ENCODE measurements at regions not wholly inside any gene's neighbourhood (a gene's known extent, or its start where the extent isn't known, plus 50 kb on each side); places are given as distances from the start of the nearest gene placed in this dataset.
A peak's percentile ranks its signal among the peaks of the same experiment; 100 is the strongest.

GRCh38 chr18:43396266-43396665 lies 119.0 kb upstream of the SYT4 start:
- 0 to 7% methylated on average over 1 of the region's 1 CpG for WGBS, 2 donors (ENCODE audit: low coverage in 1 of 2)
- no peaks in the 10 kb centered on the region for H3K27me3 ChIP-seq
- H3K36me3 ChIP-seq = no peaks in the 10 kb centered on the region
- no peak for ATAC-seq
- peak in 1 of 4 experiments; percentile 4 for TF ChIP-seq CTCF (IDR thresholded peaks at IDR 0.05)
- no peak for TF ChIP-seq POLR2A (IDR thresholded peaks at IDR 0.05)
- no peaks in the 10 kb centered on the region for H3K9me3 ChIP-seq
- no peak overlapping the region for H3K4me3 ChIP-seq
- H3K27ac ChIP-seq = no peak overlapping the region
- H3K4me1 ChIP-seq = no peaks in the 10 kb centered on the region

- Histone ChIP-seq H3K36me3 (no peaks in the 10 kb centered on the region), H3K9me3 (no peaks in the 10 kb centered on the region), H3K27me3 (no peaks in the 10 kb centered on the region), H3K4me1 (no peaks in the 10 kb centered on the region), H3K4me3 (no peak overlapping the region), H3K27ac (no peak overlapping the region)
- 88 to 100% methylated on average over 1 of the region's 1 CpG for WGBS, 2 donors (ENCODE audit: low coverage in 1 of 2)
- ATAC-seq = no peak
- TF ChIP-seq POLR2AphosphoS5 (IDR thresholded peaks at IDR 0.05) (no peak), CTCF (IDR thresholded peaks at IDR 0.05) (no peak), EP300 (IDR thresholded peaks at IDR 0.05) (no peak), POLR2A (IDR thresholded peaks at IDR 0.05) (no peak)
Observed at GRCh38 chr18:43398601-43399000, 121.3 kb upstream of the SYT4 start.

- no peaks in the 10 kb centered on the region for H3K9me3 ChIP-seq
- no peaks in the 10 kb centered on the region for H3K27me3 ChIP-seq
- TF ChIP-seq POLR2AphosphoS5 (IDR thresholded peaks at IDR 0.05) = no peak
- TF ChIP-seq EP300 (IDR thresholded peaks at IDR 0.05) = no peak
- TF ChIP-seq POLR2A (IDR thresholded peaks at IDR 0.05) = no peak
- TF ChIP-seq CTCF (IDR thresholded peaks at IDR 0.05) = no peak
- no peak overlapping the region for H3K27ac ChIP-seq
- WGBS, 2 donors (ENCODE audit: low coverage in 1 of 2) = 71 to 93% methylated on average over 1 of the region's 1 CpG
- H3K4me3 ChIP-seq = no peak overlapping the region
- no peak for ATAC-seq
- H3K4me1 ChIP-seq = no peaks in the 10 kb centered on the region
- H3K36me3 ChIP-seq = no peaks in the 10 kb centered on the region
Observed at GRCh38 chr18:43405097-43405496, 127.8 kb upstream of the SYT4 start.

- no peaks in the 10 kb centered on the region for H3K9me3 ChIP-seq
- no peaks in the 10 kb centered on the region for H3K27me3 ChIP-seq
- H3K4me3 ChIP-seq = no peak overlapping the region
- H3K4me1 ChIP-seq = no peaks in the 10 kb centered on the region
- H3K27ac ChIP-seq = no peak overlapping the region
- 18 to 32% methylated on average over 6 of the region's 6 CpGs for WGBS, 2 donors (ENCODE audit: low coverage in 1 of 2)
- TF ChIP-seq CTCF (IDR thresholded peaks at IDR 0.05) (no peak), POLR2AphosphoS5 (IDR thresholded peaks at IDR 0.05) (no peak), POLR2A (IDR thresholded peaks at IDR 0.05) (no peak), EP300 (IDR thresholded peaks at IDR 0.05) (no peak)
- ATAC-seq = no peak
- no peaks in the 10 kb centered on the region for H3K36me3 ChIP-seq
Observed at GRCh38 chr18:43414006-43414405, 136.7 kb upstream of the SYT4 start.

- Histone ChIP-seq H3K4me3 (no peak overlapping the region), H3K27ac (no peak overlapping the region), H3K9me3 (no peaks in the 10 kb centered on the region), H3K4me1 (no peaks in the 10 kb centered on the region), H3K27me3 (no peaks in the 10 kb centered on the region), H3K36me3 (no peaks in the 10 kb centered on the region)
- TF ChIP-seq CTCF (IDR thresholded peaks at IDR 0.05) (no peak), POLR2AphosphoS5 (IDR thresholded peaks at IDR 0.05) (no peak), EP300 (IDR thresholded peaks at IDR 0.05) (no peak), POLR2A (IDR thresholded peaks at IDR 0.05) (no peak)
- ATAC-seq = no peak
Observed at GRCh38 chr18:43420091-43420490, 142.8 kb upstream of the SYT4 start.

All from gastroesophageal sphincter (tissue), 4 donors.